ENCODE measurements at regions not wholly inside any gene's neighbourhood (a gene's known extent, or its start where the extent isn't known, plus 50 kb on each side); places are given as distances from the start of the nearest gene placed in this dataset.

GRCh38 chr19:27580906-27581305, 1632.0 kb downstream of the UQCRFS1 start:
- TF ChIP-seq, protein P1, sequence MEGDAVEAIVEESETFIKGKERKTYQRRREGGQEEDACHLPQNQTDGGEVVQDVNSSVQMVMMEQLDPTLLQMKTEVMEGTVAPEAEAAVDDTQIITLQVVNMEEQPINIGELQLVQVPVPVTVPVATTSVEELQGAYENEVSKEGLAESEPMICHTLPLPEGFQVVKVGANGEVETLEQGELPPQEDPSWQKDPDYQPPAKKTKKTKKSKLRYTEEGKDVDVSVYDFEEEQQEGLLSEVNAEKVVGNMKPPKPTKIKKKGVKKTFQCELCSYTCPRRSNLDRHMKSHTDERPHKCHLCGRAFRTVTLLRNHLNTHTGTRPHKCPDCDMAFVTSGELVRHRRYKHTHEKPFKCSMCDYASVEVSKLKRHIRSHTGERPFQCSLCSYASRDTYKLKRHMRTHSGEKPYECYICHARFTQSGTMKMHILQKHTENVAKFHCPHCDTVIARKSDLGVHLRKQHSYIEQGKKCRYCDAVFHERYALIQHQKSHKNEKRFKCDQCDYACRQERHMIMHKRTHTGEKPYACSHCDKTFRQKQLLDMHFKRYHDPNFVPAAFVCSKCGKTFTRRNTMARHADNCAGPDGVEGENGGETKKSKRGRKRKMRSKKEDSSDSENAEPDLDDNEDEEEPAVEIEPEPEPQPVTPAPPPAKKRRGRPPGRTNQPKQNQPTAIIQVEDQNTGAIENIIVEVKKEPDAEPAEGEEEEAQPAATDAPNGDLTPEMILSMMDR (IDR thresholded peaks at IDR 0.05): no peak
- no peak for TF ChIP-seq POLR2A (IDR thresholded peaks at IDR 0.05)
- no peak for ATAC-seq
- H3K36me3 ChIP-seq: no peaks in the 10 kb centered on the region
- intact Hi-C loops (cut with DNase I): no loop called here
- H3K9me3 ChIP-seq: peaks cover 0 to 28% (median 0%) of the 10 kb centered on the region in 4 donors
- H3K4me1 ChIP-seq: no peaks in the 10 kb centered on the region
- H3K27me3 ChIP-seq: no peaks in the 10 kb centered on the region
- H3K4me3 ChIP-seq: no peak overlapping the region
- DNase-seq: no peak
- H3K27ac ChIP-seq: no peak overlapping the region

Small RNA genes lying in the stretch of these regions (small RNA-seq; reads per million reads assigned to genes)
- gene AC006504.6 (0 reads per million in 2 experiments), gene RNA5SP470 (0 reads per million in 2 experiments)
